ENCODE measurements at regions not wholly inside any gene's neighbourhood (a gene's known extent, or its start where the extent isn't known, plus 50 kb on each side); places are given as distances from the start of the nearest gene placed in this dataset.
"Not testable (repeated sequence)": the region's sequence is repeated elsewhere in the genome, so short reads cannot be mapped to it uniquely, and the experiment has no call there.

DNA sequence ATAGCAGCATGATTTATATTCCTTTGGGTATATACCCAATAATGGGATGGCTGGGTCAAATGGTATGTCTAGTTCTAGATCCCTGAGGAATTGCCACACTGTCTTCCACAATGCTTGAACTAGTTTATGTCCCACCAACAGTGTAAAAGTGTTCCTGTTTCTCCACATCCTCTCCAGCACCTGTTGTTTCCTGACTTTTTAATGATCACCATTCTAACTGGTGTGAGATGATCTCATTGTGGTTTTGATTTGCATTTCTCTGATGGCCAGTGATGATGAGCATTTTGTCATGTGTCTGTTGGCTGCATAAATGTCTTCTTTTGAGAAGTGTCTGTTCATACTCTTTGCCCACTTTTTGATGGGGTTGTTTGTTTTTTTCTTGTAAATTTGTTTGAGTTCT, 54.0 kb upstream of the GPR89A start:
- intact Hi-C loops (cut with DNase I); DNase-seq: not testable (repeated sequence)

DNA sequence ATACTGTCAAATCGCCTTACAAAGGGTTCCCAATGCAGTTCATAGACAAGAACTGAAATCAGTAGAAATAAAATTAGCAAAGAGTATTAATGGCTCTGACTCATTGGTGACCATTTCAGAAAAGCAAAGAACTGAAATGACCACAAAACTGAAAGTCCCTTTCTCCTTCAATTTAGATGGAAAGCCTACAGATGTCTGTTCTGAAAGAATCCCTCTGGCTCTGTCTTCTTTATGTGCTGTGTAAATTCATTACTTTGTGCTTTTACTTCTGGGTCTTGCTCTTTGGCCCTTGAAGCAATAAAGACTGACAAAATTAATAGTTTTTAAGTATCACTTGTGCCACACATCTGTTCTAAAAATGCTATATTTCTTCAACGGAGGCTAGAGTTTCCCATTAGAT, 62.7 kb upstream of the GPR89A start:
- DNase-seq: no peak
- intact Hi-C loops (cut with DNase I): no loop called here

DNA sequence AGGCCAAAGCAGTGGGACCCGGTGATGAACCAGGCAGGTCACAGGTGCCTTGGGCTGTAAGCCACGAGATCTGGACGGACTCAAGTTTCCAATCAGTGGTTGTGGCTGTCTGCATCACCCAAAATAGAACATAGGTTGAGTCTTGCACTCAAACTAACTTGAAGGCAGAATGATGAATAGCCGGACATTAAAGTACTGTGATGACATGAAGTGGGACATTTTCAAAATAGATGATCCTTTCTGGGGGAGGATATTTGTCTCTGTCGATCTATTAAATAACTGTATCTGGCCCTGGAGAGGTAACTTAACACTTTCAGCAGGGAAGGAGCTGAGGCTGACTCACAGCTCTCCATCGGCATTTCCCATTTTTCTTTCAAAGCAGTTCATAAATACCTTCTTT, 66.1 kb upstream of the GPR89A start:
- DNase-seq; intact Hi-C loops (cut with DNase I): not testable (repeated sequence)

DNA sequence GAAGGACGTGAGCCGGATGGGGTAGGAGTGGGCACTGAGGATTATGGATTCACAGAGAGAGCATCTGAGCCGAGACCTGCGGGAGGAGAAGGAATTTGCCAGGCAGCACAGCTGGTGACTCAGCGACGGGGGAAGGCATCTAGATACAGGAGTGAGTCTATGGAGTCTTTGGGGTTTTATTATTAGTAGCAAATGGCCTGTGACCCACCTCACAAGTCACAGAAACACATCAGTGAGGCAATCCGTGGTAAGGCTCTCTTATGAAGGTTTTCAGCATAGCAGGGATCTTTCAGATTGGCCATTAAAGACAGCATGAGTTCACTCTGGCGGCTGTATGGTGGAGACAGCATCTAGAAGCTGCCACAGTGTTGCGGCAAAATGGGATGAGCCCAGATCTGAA, 66.5 kb upstream of the GPR89A start:
- intact Hi-C loops (cut with DNase I): not testable (repeated sequence)
- DNase-seq: peak in 5 of 10 donors; percentile 28 to 84 (median 66)

DNA sequence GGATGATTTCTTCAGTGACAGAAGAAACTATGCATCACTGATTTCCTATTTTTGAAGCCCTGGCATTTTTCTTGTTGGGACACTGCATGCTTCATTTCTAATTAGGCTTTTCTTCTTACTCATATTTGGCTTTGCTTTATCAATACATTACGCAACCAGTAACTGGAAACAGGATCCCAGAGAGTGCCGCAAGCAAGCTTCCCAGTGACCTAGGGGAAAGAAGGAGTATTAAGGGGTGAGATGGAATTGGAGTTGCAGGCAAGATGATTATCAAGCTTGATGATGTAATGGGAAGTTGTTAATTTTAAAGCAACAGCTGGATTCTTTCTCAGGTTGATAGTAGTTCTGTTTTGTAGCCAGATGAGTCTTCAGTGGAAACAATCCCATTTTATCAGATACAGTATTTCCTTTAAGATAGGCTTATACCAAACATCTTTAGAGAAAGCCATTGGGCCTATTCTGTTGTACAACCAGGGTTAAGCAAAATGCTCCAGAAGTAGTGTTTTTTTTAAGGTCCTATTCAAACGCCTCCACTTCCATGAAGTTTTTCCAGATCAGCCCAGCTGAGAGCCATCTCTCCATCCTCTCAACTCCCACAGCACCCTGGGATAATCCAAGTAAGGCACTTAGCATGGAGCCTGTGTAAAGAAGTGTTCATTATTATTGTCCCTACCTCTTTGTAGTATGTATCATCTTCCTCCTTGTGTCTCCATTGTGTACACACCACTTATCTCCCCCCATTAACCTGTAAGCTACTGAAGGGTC, 69.5 kb upstream of the GPR89A start:
- intact Hi-C loops (cut with DNase I); DNase-seq: not testable (repeated sequence)

DNA sequence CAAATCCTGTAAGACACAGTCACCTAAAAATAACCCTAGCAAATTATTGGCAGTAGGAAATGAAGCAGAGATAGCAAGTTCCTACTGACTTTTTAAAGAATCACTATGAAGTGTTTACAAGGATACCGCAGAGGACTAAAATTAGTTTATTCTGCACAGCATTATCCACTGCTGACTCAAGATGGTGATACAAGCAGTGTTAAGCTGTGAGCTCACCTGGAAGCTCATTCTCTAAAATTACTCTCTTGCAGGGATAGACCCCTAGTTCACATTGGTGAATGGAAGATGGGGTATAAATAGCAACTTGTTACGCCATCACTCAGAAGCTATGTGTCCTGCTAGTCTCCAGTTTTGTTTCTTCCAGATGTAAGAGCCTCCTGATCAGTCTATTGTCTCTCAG, 70.8 kb upstream of the GPR89A start:
- DNase-seq; intact Hi-C loops (cut with DNase I): not testable (repeated sequence)

DNA sequence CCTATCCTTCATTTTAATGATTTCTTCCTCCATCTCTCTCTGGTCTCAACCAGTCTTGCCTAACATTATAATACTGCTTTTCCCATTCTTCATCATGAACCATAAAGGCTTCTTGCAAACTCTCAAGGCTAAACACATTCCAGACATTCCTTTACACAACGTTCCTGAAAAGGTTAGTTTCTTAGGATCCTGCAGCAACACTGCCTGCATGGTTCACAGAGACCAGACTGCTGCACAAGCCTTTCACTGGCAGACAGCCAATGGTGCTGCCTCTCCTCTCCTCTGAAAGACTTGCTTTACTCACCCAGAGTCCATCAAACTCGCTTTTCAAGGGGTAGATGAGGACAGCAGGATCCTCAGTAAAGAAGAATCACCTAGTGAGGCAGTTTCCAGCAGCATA, 72.3 kb upstream of the GPR89A start:
- peak in 2 of 10 donors; percentile 15 to 18 for DNase-seq

DNA sequence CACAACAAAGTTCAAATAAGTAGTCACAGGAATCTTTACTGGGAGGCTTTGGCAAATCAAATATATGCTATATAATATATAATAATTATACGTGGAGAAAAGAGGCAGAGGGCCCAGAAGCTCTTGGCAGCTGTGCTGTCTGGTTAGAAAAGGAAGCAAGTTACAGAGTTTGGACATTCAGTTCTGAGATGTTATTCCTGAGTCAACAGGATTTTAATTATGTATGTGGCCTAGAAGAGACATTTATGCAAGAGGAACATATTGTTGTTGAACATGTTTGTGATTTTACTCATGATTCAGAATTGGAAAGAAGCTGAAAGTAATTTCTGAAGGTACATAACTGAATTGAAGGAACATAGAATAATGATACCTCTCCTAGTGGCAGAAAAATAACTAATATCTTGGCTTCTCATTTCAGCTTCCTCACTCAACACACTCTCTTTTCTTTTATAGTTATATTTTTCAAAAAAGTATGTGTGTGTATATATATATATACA, 79.7 kb upstream of the GPR89A start:
- DNase-seq; intact Hi-C loops (cut with DNase I): not testable (repeated sequence)

More for the DNA sequence above, 72.3 kb upstream of the GPR89A start:
- intact Hi-C loops (cut with DNase I): not testable (repeated sequence)

DNA sequence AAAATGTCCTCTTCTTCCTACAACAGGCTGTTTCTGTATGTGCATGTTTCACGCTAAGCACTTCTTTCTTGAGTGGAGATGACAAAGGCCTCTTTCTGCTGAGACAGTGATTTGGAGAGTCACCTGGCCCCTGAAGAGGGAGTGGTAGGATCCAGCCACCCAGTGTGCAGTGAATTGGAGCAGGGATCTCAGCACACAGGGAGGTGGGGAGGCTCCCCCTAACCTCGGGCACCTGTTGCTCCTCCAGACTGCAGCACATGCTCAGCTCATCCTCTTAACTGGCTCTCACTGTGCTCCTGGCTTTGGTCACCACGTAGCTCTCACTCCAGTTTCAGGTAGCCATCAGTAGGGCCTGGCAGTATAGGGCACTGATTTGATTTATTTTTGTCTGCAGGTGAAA, 87.6 kb upstream of the GPR89A start:
- intact Hi-C loops (cut with DNase I); DNase-seq: not testable (repeated sequence)

DNA sequence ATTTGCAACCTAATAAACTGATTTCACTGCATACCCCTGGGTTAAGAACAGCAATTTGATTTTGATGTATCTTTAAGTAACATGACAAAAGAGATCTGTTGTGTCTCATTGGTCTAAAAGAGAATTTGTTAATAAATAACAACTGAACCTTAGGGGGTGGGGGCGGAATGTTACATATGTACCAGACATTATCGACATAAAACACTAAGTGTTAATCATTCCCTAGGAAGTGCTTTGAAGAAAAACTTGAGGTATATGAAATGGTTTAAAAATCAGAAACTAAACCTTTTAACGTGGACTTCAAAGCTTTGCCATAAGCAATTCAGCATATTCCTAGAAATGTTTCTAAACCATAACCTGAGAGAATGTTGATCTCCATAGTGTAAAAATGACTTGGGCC, 88.5 kb upstream of the GPR89A start:
- DNase-seq; intact Hi-C loops (cut with DNase I): not testable (repeated sequence)

DNA sequence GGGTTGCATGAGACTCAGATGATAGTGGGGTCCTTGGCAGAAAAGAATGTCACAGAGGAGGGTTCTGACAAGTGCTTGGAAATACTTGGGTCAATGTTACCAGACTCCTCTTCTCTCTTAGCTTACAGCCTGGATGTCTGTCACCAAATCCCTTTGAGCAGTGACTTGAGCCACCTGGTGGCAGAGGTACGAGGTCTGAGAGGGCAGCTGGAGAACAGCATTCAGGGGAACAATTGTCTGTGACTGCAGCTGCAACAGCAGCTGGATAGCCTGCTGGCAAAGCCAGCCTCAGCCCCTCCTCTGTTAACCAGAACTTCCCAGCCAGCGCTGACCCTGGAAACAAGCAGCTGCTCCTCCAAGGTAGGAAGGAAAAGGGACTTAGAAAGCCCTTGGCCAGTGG, 87.6 kb upstream of the NBPF20 start:
- intact Hi-C loops (cut with DNase I); DNase-seq: not testable (repeated sequence)

DNA sequence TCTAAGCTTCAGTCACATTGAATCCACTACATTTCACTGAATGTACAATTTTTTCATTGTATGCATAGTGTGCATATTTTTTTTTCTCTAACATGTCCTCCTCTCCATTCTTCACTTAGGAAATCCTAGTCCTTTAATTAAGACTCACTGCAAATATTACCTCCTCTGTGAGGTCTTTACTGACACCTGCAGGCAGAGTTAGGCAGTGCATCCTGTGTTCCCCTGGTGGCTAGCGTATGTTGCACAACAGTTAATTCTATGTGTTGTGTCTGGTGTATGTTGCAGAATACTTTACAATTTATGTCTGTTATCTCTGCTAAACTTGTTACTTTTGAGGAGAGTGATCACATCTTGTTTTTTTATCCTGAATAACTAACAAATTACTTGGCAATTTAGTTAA, 82.7 kb upstream of the NBPF20 start:
- intact Hi-C loops (cut with DNase I): not testable (repeated sequence)

DNA sequence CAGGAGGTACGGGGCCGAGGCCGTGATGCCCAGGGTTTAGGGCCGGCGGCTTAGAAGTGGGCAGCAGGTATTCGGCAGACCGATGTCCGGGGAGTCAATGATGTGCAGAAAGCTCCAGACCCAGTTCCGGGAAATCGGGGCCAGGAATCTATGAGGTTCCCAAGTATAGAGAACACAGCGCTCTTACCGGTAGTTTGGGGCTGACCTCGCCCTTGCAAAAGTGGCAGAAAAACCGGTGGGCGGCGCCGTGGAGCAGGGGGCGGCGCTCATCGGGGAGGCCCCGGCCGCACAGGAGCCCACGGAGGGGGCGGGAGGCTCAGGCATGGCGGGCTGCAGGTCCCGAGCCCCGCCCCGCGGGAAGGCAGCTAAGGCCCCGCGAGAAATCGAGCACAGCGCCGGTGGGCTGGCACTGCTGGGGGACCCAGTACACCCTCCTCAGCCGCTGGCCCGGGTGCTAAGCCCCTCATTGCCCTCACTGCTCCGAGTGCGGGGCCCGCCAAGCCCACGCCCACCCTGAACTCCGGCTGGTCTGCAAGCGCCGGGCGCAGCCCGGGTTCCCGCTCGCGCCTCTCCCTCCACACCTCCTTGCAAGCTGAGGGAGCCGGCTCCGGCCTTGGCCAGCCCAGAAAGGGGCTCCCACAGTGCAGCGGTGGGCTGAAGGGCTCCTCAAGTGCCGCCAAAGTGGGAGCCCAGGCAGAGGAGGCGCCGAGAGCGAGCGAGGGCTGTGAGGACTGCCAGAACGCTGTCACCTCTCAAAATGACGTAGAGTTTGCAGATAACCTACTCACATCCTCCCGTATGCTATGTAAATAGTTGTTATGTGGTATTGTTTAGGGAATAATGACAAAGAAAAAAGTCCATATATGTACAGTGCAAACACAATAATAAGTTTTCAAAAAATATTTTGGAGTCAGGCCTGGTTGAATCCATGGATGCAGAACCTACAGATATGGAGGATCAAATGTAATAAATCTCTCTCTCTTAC, 80.6 kb upstream of the NBPF20 start:
- DNase-seq; intact Hi-C loops (cut with DNase I): not testable (repeated sequence)

More for the DNA sequence above, 82.7 kb upstream of the NBPF20 start:
- DNase-seq: not testable (repeated sequence)

DNA sequence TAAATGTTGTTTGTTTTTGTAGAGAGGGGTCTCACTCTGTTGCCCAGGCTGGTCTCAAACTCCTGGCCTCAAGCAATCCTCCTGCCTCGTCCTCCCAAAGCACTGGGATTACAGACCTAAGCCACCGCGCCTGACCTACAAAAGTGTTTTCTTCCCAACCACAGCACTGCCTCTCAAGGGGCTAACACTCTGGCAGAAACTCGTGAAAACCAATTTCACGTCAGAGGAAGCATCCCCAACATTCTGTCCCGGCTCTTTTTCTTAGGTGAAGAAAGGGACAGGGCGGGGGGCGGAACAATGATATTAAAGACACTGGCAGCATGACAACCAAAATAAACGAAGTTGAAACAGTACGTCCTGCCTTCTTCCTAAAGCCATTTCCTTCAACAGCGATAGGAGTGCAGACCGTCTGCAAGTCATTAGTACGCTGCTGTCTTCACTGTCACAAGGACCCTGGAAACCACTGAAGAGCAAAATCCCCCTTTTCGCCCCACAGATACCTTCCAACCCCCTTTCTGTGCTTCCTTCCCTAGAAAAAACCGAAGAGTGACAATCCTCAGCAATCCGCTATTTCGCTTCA, 79.5 kb upstream of the NBPF20 start:
- intact Hi-C loops (cut with DNase I); DNase-seq: not testable (repeated sequence)

DNA sequence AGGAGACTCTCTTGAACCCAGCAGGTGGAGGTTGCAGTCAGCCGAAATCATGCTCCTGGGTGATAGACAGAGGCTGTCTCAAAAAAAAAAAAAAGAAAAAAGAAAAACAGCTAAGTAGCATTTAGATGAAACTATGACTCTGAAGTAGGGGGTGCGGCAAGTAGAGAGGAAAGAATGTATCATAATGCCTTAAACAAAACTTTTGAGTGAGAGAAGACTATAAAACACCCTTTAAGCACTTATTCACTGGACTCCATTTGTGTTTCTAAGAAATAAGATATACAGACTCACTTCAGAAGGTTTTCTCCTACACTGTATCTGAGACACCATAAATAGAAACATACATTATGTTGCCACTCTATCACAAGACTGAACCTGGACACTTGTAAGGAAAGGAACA, 78.9 kb upstream of the NBPF20 start:
- intact Hi-C loops (cut with DNase I); DNase-seq: not testable (repeated sequence)

DNA sequence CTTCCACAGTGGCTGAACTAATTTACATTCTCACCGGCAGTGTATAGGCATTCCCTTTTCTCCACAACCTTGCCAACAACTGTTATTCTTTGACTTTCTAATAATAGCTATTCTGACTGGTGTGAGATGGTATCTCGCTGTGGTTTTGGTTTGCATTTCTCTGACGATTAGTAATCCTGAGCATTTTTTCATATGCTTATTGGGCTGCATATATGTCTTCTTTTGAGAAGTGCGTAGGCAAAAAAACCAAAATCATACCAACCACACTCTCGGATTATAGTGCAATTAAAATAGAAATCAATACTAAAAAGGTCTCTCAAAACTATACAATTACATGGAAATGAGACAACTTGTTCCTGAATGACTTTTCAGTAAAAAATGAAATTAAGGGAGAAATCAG, 74.8 kb upstream of the NBPF20 start:
- DNase-seq: not testable (repeated sequence)

DNA sequence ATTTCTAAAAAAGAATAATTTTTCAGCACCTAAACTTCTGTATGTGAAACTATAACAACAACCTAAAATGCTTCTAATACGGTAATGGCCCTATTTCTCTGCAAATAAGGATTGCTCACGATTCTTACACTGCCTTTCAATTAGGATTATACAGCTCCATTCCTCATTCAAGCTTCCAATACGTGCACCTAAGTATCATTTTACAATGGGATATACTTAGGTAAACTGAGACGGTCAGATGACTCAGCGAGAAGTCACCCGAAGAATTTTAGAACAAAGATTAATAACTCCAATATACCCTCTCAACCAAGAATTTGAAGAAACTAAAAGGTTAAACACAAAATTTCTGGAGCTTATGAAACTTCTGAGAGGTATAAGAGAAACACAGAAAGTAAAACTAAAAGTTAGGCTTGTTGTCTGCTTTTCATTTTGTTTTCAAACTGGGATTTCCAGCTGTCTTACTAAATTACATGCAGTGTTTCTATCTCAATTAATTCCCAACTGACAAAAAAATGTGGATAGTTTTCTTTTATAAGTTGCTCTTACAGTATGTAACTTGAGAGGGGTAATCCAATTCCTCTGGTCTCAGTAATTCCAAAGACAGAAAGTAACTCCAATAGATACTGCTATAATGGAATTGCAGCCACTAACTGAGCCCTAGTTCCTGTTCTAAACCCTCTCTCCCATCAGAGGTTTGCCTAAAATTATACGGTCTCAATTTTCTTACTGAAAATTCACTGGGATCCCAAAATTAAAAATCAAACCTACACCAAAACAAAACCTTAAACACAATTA, 69.9 kb upstream of the NBPF20 start:
- intact Hi-C loops (cut with DNase I); DNase-seq: not testable (repeated sequence)

More for the DNA sequence above, 74.8 kb upstream of the NBPF20 start:
- intact Hi-C loops (cut with DNase I): not testable (repeated sequence)

DNA sequence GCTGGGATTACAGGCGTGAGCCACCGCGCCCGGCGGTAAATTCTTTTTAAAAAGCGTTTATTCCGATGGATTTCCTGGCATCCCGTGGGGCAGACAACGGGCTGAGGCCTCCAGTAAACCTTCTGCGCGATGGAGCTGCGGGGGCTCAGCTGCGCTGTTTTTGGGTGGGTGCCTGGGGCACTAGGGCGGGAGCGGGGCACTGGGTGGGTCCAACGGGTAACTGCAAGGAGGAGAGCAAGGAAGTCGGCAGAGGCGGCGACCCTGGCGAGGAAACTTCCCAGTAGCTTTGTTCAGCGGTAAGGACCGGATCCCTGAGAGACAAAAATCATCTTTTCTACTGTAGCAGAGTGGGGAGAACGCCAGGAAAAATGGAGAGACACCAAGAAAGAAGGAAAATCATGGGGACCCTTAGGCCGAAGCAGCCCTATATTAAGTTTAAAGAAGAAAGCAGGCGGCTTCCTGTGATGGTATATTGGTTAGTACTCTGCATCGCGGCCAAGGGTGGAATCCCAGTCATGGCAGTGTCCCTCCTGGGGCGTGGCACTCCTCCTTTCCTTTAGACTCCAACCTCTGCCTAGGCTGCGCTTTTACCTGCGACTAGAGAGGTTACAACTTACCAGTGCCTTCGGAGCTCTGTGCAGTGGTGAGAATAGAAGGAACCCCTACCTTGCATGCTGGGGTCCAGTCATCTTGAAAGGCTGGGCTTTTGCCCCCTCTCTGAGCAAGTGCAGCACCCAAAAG, 63.0 kb upstream of the NBPF20 start:
- DNase-seq; intact Hi-C loops (cut with DNase I): not testable (repeated sequence)

DNA sequence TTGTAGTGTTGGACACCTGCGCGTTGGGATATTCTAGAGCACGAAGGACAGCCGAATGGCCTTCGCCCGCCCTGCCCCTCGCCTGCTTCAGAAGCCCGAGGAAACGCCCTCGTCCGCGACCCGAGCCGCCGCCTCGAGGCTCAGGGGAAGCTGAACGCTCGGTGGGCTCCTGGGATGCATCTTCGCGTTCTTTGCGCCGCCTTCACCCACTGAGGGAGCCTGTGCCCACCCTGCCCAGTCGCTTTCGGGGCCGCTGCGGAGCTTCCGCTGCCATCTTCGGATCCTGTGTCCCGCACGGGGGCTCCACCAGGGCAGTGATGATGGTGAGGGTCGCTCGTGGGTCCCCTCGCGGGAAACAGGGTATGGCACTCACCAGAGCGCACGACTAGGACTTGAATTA, 61.8 kb upstream of the NBPF20 start:
- intact Hi-C loops (cut with DNase I): not testable (repeated sequence)
- peak in 2 of 10 donors; percentile 24 to 62 for DNase-seq
